ENCODE measurements at regions not wholly inside any gene's neighbourhood (a gene's known extent, or its start where the extent isn't known, plus 50 kb on each side); places are given as distances from the start of the nearest gene placed in this dataset.

DNA sequence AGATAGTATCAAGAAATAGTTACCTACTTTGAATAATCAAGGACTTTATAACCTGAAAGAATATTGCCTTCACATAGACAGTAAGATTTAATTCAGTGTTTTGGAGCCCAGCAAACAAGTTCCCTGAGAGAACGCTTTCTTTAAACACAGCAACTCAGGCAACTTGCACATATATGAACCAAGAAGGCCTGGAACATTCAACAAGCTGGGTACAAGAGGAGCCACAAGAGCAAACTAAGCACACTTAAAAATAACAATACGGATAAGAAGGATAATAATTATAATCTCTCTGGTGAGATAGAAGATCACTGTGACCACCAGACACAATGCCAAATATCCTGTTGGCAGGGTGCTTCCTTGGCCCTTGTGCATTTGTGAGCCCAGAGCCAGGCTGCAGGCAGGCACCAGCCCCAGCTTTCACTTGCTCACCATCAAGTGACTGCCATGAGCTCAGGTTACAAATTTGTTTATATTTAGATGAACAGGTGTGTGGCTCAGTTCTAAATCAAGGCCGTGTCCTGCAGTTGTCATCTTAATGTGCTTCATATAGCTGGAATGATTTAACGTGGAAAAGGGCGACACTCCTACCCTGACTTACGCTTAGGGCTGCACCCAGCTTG lies 446.6 kb downstream of the IRS1 start:
- no TSS peak for BruUV-seq (replicated peaks)
- no peaks in the 10 kb centered on the region for H3K27me3 Mint-ChIP-seq (ENCODE audit: insufficient read depth, unreplicated experiment)
- peaks cover 8% of the 10 kb centered on the region for H3K9me3 Mint-ChIP-seq (ENCODE audit: unreplicated experiment)
- H3K4me1 Mint-ChIP-seq (ENCODE audit: insufficient read depth, unreplicated experiment) = no peaks in the 10 kb centered on the region
- CTCF ChIA-PET = interaction anchor here (0.9 kb wide), 1 partner anchor 86 kb away, joined by 3 read pairs; no protein-coding TSS in a partner anchor
- H3K36me3 Mint-ChIP-seq (ENCODE audit: insufficient read depth, unreplicated experiment) = no peaks in the 10 kb centered on the region
- POLR2A ChIA-PET = no interaction called here
- TF ChIP-seq, protein P1, sequence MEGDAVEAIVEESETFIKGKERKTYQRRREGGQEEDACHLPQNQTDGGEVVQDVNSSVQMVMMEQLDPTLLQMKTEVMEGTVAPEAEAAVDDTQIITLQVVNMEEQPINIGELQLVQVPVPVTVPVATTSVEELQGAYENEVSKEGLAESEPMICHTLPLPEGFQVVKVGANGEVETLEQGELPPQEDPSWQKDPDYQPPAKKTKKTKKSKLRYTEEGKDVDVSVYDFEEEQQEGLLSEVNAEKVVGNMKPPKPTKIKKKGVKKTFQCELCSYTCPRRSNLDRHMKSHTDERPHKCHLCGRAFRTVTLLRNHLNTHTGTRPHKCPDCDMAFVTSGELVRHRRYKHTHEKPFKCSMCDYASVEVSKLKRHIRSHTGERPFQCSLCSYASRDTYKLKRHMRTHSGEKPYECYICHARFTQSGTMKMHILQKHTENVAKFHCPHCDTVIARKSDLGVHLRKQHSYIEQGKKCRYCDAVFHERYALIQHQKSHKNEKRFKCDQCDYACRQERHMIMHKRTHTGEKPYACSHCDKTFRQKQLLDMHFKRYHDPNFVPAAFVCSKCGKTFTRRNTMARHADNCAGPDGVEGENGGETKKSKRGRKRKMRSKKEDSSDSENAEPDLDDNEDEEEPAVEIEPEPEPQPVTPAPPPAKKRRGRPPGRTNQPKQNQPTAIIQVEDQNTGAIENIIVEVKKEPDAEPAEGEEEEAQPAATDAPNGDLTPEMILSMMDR (IDR thresholded peaks at IDR 0.05; ENCODE audit: unreplicated experiment) = no peak
- intact Hi-C loops (cut with micrococcal nuclease) = no loop called here
- H3K27ac Mint-ChIP-seq (ENCODE audit: low read depth, unreplicated experiment) = no peak overlapping the region
- no peak for DNase-seq (ENCODE audit: unreplicated experiment)
- no peak overlapping the region for H3K4me3 Mint-ChIP-seq (ENCODE audit: unreplicated experiment)

DNA sequence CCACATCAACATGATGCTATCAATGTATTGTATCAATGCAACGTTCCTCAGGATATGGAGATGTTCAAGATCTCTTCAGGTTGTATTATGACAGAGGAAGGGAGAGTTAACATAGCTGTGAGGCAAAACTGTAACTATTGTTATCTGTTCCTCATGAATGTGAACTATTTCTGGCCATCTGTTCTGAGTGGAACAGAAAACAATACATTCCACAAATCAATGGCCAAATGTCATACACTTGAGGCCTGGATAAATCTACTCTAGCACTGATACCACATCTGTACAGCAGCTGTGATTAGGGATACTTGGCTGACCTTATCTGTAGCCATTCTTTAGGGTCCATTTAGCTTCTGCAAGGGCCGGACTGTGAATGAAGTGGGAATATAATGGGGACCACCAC lies 447.9 kb downstream of the IRS1 start:
- TF ChIP-seq, protein P1 (IDR thresholded peaks at IDR 0.05; ENCODE audit: unreplicated experiment) = no peak
- Mint-ChIP-seq H3K27ac (ENCODE audit: low read depth, unreplicated experiment) (no peak overlapping the region), H3K9me3 (ENCODE audit: unreplicated experiment) (peaks cover 8% of the 10 kb centered on the region), H3K27me3 (ENCODE audit: insufficient read depth, unreplicated experiment) (no peaks in the 10 kb centered on the region), H3K4me1 (ENCODE audit: insufficient read depth, unreplicated experiment) (no peaks in the 10 kb centered on the region), H3K36me3 (ENCODE audit: insufficient read depth, unreplicated experiment) (no peaks in the 10 kb centered on the region), H3K4me3 (ENCODE audit: unreplicated experiment) (no peak overlapping the region)
- BruUV-seq (replicated peaks) = no TSS peak
- intact Hi-C loops (cut with micrococcal nuclease) = no loop called here
- ChIA-PET CTCF (no interaction called here), POLR2A (interaction anchor here (0.6 to 0.9 kb wide), 2 partner anchors 16 to 521 kb away, joined by 3 read pairs; no protein-coding TSS in a partner anchor)
- no peak for DNase-seq (ENCODE audit: unreplicated experiment)

DNA sequence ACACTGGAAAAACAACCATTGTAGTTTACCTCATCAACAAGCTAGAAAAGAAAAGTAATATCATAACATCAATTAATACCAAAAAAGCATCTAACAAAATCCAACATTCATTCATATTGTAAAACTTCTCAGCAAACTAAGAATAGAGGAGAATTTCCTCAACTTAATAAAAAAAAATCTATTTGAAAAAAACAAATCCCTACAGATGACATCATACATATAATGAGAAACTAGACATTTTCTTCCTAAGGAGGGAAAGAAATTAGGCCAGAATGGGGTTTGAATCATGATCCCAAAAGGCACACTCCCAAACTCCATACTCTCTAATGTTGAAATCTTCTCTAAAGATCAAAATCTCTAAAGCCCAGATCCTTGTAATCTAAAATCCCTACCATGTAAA lies 460.0 kb downstream of the IRS1 start:
- Mint-ChIP-seq H3K4me1 (ENCODE audit: insufficient read depth, unreplicated experiment) (peaks cover 9% of the 10 kb centered on the region), H3K9me3 (ENCODE audit: unreplicated experiment) (no peaks in the 10 kb centered on the region), H3K27ac (ENCODE audit: low read depth, unreplicated experiment) (no peak overlapping the region), H3K4me3 (ENCODE audit: unreplicated experiment) (no peak overlapping the region), H3K27me3 (ENCODE audit: insufficient read depth, unreplicated experiment) (no peaks in the 10 kb centered on the region), H3K36me3 (ENCODE audit: insufficient read depth, unreplicated experiment) (no peaks in the 10 kb centered on the region)
- ChIA-PET POLR2A (no interaction called here), CTCF (interaction anchor here (0.7 kb wide), 1 partner anchor 62 kb away, joined by 4 read pairs; no protein-coding TSS in a partner anchor)
- no peak for DNase-seq (ENCODE audit: unreplicated experiment)
- TF ChIP-seq, protein P1 (IDR thresholded peaks at IDR 0.05; ENCODE audit: unreplicated experiment) = no peak
- intact Hi-C loops (cut with micrococcal nuclease) = loop anchor here (10.0 kb wide), 1 partner anchor 455 kb away; the partner anchor contains the start of gene IRS1
- no TSS peak for BruUV-seq (replicated peaks)

DNA sequence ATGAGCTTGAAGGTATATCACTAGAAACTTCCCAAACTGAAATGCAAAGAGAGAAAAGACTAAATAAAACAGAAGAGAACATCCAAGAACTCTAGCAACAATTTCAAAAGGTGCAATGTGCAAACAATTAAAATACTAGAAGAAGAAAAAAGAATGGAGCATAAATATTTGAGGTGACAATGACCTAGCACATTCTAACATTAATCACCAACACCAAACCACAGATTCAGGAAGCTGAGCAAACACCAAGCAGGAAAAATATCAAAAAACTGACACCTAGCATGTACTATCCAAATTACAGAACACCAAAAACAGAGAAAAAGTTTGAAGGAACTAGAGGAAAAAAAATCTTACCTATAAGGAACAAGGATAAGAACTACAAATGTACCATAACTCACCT lies 460.8 kb downstream of the IRS1 start:
- H3K27me3 Mint-ChIP-seq (ENCODE audit: insufficient read depth, unreplicated experiment) = no peaks in the 10 kb centered on the region
- ChIA-PET POLR2A (no interaction called here), CTCF (interaction anchor here (0.7 kb wide), 1 partner anchor 63 kb away, joined by 4 read pairs; no protein-coding TSS in a partner anchor)
- H3K4me3 Mint-ChIP-seq (ENCODE audit: unreplicated experiment) = no peak overlapping the region
- no peaks in the 10 kb centered on the region for H3K36me3 Mint-ChIP-seq (ENCODE audit: insufficient read depth, unreplicated experiment)
- H3K4me1 Mint-ChIP-seq (ENCODE audit: insufficient read depth, unreplicated experiment) = peaks cover 9% of the 10 kb centered on the region
- no peaks in the 10 kb centered on the region for H3K9me3 Mint-ChIP-seq (ENCODE audit: unreplicated experiment)
- no TSS peak for BruUV-seq (replicated peaks)
- TF ChIP-seq, protein P1 (IDR thresholded peaks at IDR 0.05; ENCODE audit: unreplicated experiment) = no peak
- no peak for DNase-seq (ENCODE audit: unreplicated experiment)
- H3K27ac Mint-ChIP-seq (ENCODE audit: low read depth, unreplicated experiment) = no peak overlapping the region
- intact Hi-C loops (cut with micrococcal nuclease) = loop anchor here (10.0 kb wide), 1 partner anchor 456 kb away; the partner anchor contains the start of gene IRS1

All from MCF 10A (cell line).